DMS 273 (cell line): ENCODE measurements at regions not wholly inside any gene's neighbourhood (a gene's known extent, or its start where the extent isn't known, plus 50 kb on each side); places are given as distances from the start of the nearest gene placed in this dataset.

Experiments used
- DNase-seq: peaks from one replicate; lab custom pipeline; 2025; ENCODE audit not compliant: unreplicated experiment; lab: John Stamatoyannopoulos, UW

DNA sequence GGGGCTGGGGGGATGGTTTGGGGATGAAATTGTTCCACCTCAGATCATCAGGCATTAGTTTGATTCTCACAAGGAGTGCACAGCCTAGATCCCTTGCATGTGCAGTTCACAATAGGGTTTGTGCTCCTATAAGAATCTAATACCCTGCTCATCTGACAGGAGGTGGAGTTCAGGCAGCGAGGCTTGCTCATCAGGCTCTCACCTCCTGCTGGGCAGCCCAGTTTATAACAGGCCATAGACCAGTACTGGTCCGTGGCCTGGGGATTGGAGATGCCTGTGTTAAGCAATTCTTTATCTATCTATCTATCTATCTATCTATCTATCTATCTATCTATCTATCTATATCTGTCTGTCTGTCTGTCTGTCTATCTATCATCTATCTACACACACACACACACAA, 525.3 kb upstream of the DAB1 start:
- DNase-seq = no peak

DNA sequence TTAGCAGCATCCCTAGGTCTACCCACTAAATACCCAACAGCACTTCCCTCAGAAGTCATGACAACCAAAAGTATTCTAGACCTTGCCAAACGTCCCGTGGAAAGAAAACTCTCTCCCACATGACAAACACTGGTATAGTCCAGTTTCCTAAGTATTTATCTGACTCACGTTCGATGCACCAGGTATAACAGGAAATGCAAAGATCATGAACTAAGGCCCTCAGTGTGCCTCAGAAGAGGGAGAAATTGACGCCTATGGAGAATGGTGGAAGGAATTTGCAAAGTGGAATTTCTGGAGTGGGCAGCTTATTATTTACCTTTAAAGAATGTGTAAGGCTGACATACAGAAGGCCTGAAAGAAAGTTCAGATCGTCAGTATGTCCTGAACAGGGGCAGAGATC, 523.6 kb upstream of the DAB1 start:
- DNase-seq = no peak

GRCh38 chr1:57945045-57945444, 521.2 kb upstream of the DAB1 start:
- no peak for DNase-seq

GRCh38 chr1:57943365-57943764, 519.5 kb upstream of the DAB1 start:
- DNase-seq = no peak

DNA sequence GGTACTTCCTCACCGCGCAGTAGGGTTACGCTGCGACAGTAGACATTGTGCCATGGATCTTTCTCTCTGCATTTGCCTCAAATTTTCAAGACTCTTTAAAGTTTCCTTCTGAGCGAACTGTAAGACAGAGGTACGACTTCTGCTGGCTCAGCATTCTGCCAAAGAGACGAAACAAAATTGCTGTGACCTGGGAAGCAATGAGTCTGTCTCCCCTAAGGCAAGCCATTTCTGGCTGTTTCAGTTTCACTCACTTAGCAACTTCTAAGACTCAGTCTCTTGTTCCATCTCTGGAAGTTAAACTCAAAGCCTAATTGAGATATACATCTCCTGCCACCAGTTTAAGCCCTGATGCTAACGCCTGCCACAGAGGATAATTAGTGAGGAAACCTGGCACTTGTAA, 510.9 kb upstream of the DAB1 start:
- DNase-seq = no peak

- no peak for DNase-seq
Measured at GRCh38 chr1:57927003-57927402, 503.1 kb upstream of the DAB1 start.

- DNase-seq = no peak
Measured at GRCh38 chr1:57926025-57926552, 502.2 kb upstream of the DAB1 start.

DNA sequence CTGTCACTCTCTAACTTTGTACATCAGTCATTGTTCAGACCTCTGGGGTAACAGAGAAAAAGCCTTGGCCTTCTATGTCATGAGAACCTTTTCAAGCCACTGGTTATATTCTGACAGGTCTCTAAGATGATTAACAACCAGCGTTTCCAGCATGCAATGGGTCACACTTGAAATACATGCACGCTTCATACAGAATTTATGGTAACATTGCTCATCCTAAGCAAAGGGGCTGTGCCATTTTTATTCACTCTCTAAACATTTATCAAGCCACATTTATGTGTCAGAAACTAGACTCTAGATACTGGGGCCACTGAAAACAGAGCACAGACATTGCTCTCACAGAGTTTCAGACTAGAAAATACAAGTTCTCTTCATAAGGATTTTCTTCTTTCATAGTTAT, 501.4 kb upstream of the DAB1 start:
- no peak for DNase-seq

- DNase-seq = no peak
Measured at GRCh38 chr1:57922130-57922529, 498.3 kb upstream of the DAB1 start.

DNA sequence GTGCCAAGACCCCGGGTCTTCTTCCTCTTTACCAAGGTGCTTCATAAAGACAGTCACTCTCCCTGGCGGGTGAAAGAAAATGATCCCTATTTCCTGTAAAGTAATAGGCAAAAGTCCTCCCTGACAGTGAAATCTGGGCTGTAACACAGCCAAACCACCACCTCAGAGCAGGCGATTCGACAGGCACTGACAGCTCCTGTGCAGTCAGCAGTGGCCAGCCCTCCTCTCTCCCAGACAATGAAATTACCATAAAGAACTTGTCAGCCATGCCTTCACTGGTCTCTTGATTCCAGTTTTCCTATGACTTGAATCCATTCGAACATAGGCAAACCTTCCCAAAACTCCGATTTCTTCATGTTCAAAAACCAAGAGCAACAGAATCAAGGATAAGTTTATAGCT, 492.2 kb upstream of the DAB1 start:
- no peak for DNase-seq

DNA sequence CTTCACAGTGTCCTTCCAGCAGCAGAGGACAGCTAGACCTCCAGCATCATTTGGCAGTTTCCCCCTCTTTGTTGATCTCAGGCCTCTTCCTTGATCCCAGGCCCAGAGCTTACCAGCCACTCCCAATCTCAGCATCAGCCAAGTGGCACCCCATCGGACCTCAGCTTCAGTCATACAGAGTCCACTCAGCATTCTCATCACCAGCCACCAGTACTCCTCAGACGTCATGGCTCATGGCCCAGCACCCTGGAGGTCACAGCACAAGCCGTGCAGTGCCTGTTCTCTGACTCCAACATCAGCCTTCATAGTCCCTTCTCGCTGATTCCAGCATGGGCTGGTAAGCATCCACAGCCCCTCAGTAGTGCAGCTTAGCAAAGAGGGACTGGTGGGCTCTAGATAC, 487.6 kb upstream of the DAB1 start:
- DNase-seq = no peak

DNA sequence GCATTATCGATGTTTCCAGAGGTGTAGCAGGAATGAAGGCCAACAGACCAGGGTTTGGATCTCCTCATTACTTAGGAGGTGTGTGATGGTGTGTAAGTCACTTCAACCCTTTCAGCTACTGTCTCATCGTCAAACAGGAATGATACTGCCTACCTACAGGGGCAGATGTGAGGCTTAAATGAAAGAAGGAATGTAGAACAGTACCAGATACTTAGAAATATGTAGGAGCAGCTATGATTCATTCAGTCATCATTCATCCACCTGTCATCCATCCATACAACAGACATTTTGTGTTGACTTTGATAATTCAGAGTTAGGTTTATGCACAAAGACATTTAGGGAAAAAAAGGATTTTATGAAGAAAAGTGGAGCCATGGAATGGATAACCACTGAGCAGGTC, 486.9 kb upstream of the DAB1 start:
- no peak for DNase-seq

- no peak for DNase-seq
Measured at GRCh38 chr1:57910305-57910704, 486.4 kb upstream of the DAB1 start.

DNA sequence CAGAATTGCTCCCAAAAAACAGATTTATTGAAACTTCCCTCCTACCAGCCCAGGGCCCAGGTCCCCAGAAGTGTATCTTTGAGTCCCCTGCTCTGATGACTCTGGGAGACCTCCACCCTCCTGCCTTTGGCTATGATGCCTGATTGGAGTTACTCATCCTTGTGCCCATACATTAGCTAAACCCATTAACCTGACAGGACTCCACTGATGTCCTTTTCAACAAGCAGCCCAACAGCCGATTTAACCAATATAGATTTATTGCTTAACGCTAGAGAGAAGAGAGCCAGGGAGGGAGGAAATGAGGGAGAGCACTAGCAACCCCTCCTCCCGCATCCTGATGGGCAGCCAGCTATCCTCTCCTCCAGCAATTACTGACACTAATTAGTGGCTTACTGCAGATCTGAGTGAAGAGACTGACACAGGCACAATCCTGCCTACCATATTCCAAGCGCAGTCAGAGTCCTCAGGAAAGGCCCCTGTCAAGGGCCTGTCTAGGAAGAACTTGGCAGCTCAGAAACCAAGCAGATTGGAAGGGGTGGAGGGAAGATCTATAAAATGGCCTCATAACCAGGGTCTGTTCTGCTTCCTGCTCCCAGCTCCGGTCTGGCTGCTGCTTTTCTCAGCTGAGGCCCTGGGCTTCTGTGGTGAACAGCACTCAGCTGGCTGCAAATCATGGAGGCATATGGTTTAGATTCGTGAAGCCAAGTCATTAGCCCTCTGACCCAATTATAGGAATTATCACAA, 484.5 kb upstream of the DAB1 start:
- peak; percentile 19 for DNase-seq

GRCh38 chr1:57901208-57901919, 477.5 kb upstream of the DAB1 start:
- DNase-seq = no peak

- no peak for DNase-seq
Measured at GRCh38 chr1:57898531-57898930, 474.7 kb upstream of the DAB1 start.

- DNase-seq = no peak
Measured at GRCh38 chr1:57897581-57897980, 473.7 kb upstream of the DAB1 start.

DNA sequence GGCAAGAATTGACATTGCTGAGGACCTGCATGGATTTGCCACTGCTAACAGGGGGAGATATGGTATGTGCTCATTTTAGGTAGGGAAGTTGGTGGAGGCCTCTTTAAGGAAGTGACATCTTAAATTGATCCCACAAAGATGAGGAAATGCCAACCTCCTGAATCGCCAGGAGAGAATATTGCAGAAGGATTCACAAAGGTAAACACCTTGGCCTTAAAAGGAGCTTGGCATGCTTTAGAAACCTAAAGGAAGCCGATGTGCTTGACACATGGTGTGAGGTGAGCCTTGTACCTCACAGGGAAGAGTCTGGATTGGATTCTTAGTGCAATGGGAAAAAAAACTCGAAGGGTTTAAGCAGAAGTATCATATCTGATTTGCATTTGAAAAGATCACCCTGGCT, 470.5 kb upstream of the DAB1 start:
- no peak for DNase-seq

DNA sequence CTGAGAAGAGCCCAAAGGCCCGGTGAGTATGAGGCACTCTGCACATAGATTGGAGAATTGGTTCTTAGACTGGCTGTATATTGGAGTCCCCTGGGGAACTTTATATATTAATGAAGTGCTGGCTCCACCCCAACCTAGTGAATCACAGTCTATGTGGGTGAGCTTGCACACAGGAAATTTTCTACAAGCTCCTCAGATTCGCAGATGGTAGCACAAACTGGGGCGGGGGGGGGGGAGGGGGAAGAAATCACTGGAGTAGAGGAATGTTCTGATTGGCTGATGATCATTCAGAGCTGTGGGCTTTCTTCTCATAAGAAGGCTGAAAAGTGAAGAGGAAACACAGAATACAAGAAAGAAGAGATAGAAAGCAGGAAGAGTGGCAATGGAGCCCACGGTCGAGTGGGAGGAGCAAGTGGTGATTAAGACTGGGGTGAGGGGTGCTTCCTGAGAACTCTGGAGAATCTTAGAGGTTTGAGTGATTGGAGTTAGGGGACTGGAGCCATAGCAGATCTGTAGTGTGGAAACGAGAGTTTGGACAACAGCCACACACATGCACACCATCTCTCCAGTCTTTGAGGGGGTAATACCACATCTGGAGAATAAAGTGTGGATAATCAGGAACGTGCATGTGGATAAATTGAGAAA, 465.9 kb upstream of the DAB1 start:
- no peak for DNase-seq

GRCh38 chr1:57887964-57888491, 464.2 kb upstream of the DAB1 start:
- no peak for DNase-seq

DNA sequence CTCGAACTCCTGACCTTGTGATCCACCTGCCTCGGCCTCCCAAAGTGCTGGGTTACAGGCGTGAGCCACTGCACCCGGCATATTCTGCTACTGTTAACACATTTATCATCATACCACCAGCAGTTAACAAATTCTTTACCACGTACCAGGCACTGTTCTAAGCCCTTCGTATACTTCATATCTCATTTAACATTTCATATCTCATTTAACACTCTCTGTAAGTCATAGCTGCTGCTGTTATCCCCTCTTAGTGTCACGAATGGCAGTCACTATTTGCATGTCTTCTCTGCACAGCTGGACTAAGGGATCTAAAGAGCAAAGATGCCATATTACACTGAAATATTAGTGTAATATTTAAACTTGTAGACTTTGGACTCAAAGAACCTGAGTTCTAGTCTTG, 462.5 kb upstream of the DAB1 start:
- no peak for DNase-seq

DNA sequence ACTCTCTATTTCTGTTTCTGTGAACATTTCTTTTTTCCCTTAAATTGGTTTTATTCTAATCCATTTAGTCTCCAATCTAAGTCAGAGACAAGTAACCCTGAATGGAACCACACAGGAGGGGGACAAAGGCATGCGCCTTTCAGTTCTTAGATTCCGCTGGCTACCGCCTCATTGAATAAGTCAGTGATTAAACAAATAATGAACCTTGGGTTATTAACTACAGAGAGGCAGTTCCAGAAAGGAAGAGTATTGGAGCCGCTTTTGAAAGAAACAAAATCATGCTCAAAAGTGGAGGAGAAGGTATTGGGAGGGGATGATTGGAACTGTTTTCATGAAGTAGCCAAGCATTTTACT, 459.8 kb upstream of the DAB1 start:
- no peak for DNase-seq
